H4 (cell line): ENCODE measurements at regions not wholly inside any gene's neighbourhood (a gene's known extent, or its start where the extent isn't known, plus 50 kb on each side); places are given as distances from the start of the nearest gene placed in this dataset.
"Not testable (repeated sequence)": the region's sequence is repeated elsewhere in the genome, so short reads cannot be mapped to it uniquely, and the experiment has no call there.

Experiments used
- DNase-seq: peaks from one replicate; pipeline ENCODE4 v3.0.0-alpha.2; 2015; ENCODE audit warnings: low spot score

GRCh38 chr5:25399878-25400480, 755.2 kb upstream of the CDH10 start:
- no peak for DNase-seq

GRCh38 chr5:25393957-25394356, 749.2 kb upstream of the CDH10 start:
- DNase-seq: no peak

GRCh38 chr5:25393256-25393655, 748.5 kb upstream of the CDH10 start:
- no peak for DNase-seq

DNA sequence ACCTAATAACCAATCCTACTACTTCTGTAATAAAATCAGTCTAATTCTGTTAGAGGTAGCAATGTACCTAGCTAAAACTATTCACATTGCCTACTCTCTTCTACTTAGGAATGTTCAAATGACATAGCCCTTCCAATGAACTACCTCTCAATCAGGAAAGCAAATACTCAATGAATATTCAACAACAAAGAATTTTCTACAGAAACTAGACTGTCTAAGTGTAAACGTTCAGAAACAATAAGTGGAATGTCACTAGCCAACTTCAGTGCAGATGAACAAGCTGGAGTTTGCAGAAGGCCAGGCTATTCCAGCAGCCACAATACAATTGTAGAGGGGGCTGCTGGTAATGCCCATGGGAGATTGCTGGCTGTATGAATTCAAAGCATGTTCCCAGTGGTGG, 743.2 kb upstream of the CDH10 start:
- DNase-seq: no peak

GRCh38 chr5:25362799-25363198, 718.0 kb upstream of the CDH10 start:
- peak; percentile 67 for DNase-seq

DNA sequence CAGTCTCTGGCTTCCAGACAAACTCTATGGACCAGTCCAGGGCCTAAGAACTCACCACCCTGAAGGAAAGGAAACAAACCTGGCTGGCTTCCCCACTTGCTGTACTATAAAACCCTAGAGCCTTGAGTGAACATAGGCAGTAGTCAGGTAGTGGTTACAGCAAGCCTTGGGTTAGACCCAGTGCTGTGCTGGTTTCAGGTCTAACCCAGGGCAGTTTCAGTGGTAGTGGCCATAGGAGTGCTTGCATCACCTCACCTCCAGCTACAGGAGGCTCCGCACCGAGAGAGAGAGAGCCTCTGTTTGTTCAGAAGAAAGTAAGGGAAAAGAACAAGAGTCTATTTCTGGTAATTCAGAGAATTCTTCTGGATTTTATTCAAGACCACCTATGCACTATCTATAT, 714.1 kb upstream of the CDH10 start:
- no peak for DNase-seq

DNA sequence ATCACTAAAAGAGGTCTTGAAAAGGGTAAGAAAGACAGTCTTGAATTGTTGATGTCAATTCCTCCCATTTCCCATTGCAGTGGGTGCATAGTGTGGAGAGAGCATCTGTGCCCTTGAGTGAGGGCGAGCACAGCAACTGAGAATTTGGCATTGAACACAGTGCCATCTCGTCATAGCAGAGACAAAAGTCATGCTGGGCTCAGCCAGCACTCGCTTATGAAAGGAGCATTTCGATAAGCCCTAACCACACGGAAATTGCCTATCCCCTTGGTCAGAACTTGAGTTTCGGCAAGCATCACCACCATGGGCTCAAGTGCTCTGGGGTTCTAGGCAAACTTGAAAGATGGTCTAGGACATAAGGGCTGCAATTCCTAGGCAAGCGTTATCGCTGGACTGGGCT, 712.8 kb upstream of the CDH10 start:
- DNase-seq: no peak

DNA sequence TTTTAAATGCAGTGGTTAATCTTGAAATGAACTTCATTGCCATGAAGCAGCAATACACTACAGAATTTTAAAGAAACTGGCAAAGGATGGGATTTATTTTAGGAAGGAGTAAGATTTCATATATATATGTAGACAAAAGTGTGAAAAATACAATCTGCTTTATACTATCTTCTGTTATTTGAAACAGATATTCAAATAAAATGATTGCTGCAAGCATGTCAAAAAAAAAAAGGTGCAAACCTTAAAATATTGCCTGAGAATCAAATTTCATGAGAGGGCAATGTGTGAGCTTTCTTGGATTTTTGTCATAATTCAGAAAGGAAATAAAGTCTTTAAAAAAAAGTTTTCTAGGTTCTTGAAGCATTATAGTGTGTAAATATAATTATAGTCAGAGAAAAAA, 705.0 kb upstream of the CDH10 start:
- no peak for DNase-seq

- no peak for DNase-seq
These were observed 700.5 kb upstream of the CDH10 start for GRCh38 chr5:25345240-25345771.

DNA sequence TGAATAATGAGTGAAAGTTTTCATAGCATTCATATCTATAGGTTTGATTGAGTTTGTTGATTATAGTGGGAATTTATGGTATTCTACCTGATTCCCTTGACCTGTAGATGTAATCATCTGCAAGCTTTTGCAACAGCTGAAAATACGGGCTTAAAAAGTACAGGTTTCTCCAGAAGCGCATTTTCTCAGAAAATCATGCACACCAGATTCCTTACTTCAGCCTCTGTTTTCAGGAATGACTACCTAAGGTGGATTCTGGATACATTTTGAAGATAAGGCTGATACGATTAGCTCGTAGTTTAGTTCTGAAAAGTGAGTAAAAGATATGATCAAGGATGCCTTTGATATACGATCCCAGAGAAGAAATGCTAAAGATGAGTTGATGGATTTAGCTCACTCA, 694.8 kb upstream of the CDH10 start:
- no peak for DNase-seq

GRCh38 chr5:25334350-25334749, 689.6 kb upstream of the CDH10 start:
- no peak for DNase-seq

GRCh38 chr5:25330721-25331120, 685.9 kb upstream of the CDH10 start:
- no peak for DNase-seq

DNA sequence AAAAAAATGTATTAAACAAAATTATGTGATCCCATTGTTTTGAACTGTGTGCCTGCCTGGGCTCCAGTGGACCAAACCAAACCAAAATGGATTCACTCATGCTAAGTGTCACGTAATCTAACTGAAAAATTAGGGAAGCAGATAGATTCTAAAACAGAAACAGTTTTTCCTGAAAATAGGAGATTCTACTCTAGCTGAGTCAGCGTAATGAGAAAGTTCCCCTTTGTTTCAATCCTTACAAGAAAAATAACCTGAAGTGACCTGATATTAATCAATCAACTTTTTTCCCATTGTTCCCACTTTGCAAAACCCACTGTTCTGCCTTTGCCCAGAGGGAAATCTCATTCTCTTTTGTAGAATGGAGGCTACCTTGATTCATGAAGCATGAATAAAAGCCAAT, 682.4 kb upstream of the CDH10 start:
- no peak for DNase-seq

- DNase-seq: no peak
These were observed 657.1 kb upstream of the CDH10 start for GRCh38 chr5:25301836-25302235.

- DNase-seq: peak; percentile 7
These were observed 650.3 kb upstream of the CDH10 start for GRCh38 chr5:25295067-25295466.

DNA sequence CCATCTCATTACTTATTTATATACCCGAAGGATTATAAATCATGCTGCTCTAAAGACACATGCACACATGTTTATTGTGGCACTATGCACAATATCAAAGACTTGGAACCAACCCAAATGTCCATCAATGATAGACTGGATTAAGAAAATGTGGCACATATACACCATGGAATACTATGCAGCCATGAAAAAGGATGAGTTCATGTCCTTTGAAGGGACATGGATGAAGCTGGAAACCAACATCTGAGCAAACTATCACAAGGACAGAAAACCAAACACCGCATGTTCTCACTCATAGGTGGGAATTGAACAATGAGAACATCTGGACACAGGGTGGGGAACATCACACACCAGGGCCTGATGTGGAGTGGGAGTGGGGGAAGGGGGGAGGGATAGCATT, 645.0 kb upstream of the CDH10 start:
- DNase-seq: not testable (repeated sequence)

DNA sequence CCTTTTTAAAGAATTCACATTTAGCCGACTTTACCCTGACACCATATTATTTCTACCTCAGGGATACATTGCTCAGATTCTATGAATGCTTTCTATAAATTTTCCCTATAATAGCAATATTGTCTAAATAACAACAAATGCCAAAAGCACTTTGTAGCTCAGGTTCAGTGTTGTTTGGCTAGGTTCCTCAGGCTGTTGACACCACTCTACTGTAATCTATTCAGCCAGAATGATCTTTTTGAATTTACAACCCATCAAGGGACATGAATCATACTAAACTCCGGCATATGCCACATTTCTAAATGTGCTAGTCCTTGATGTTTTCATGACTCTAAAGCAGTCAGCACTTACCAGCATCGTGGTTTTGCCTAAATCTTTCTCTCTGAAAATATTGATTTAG, 641.5 kb upstream of the CDH10 start:
- DNase-seq: no peak

DNA sequence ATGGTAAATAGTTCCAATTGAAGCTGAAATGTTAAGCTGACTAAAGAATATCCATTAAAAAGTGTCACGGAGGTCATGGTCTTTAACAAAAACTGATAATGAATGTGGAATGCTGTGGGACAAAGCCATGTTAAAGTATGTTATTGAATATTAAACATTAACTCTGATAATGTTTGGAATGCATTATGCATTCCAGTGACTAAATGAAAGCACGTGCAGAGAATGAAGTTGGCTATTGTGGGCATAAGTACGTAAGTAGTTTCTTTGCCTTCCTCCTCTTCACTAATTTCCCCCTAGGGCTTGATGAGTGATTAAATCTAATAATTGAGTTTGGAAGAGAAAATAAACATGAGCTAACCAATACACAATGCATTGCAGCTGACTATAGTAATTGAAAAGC, 640.4 kb upstream of the CDH10 start:
- DNase-seq: no peak

- not testable (repeated sequence) for DNase-seq
These were observed 618.7 kb upstream of the CDH10 start for GRCh38 chr5:25263507-25263906.

GRCh38 chr5:25262221-25262620, 617.4 kb upstream of the CDH10 start:
- DNase-seq: no peak

DNA sequence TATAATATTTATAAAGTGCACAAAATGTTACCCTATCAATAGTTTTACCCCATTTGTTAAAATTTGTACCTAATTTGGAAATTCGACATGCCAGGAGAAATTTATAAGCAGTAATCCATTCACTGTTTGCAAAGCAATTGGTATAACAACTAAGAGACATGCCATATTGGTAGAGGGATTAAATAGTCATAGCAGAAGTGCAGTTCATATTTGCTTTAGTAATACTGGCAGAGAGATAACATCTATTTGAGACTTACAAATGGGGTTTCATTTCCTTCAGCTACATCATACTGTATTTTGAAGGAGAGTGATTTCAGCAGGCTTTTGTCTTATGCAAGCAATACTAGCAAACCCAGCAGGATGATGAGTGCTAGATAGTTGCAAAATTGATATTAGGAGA, 610.4 kb upstream of the CDH10 start:
- DNase-seq: no peak

GRCh38 chr5:25241981-25242380, 597.2 kb upstream of the CDH10 start:
- no peak for DNase-seq

- not testable (repeated sequence) for DNase-seq
These were observed 593.9 kb upstream of the CDH10 start for GRCh38 chr5:25238720-25239119.

GRCh38 chr5:25224316-25224982, 579.7 kb upstream of the CDH10 start:
- DNase-seq: no peak
